Keratinocyte (primary cell): ENCODE measurements at regions not wholly inside any gene's neighbourhood (a gene's known extent, or its start where the extent isn't known, plus 50 kb on each side); places are given as distances from the start of the nearest gene placed in this dataset.

Experiments
- DNase-seq: peaks from one replicate; pipeline ENCODE4 v3.0.0-alpha.2; 2011; ENCODE audit warnings: low read depth, missing footprints, low spot score
- FAIRE-seq: peaks from 2 replicates; lab custom pipeline; 2011; peaks lifted over from hg19 to GRCh38; lab: Jason Lieb, UNC
- H2AFZ ChIP-seq: 2 replicates; pipeline ENCODE4 v1.6.0; 2012; ENCODE audit warnings: low read length, control low read depth, inconsistent platforms; ENCODE audit not compliant: control insufficient read depth
- H3K27ac ChIP-seq: 2 replicates; pipeline ENCODE4 v1.5.1; 2011; ENCODE audit warnings: low read length; ENCODE audit not compliant: control insufficient read depth, insufficient read depth
- H3K27me3 ChIP-seq: 3 replicates; pipeline ENCODE4 v1.6.0; 2011; ENCODE audit warnings: low read length; ENCODE audit not compliant: control insufficient read depth, insufficient read depth; ENCODE audit errors: extremely low read depth
- H3K36me3 ChIP-seq, 2 experiments: 2 replicates in 1 of 2; 3 replicates in 1 of 2; pipeline ENCODE4 v1.5.1; 2011; ENCODE audit warnings: low read length in 2 of 2, mild to moderate bottlenecking in 1 of 2; ENCODE audit not compliant: control insufficient read depth in 2 of 2, insufficient read depth in 2 of 2; ENCODE audit errors: extremely low read depth in 1 of 2
- H3K4me1 ChIP-seq: 3 replicates; pipeline ENCODE4 v1.5.1; 2011; ENCODE audit warnings: low read length; ENCODE audit not compliant: control insufficient read depth, insufficient read depth; ENCODE audit errors: extremely low read depth
- H3K4me2 ChIP-seq: 3 replicates; pipeline ENCODE4 v1.6.0; 2011; ENCODE audit warnings: low read depth, low read length; ENCODE audit not compliant: control insufficient read depth, insufficient read depth; ENCODE audit errors: extremely low read depth
- H3K4me3 ChIP-seq, 3 experiments: fragments of 200-600 bp in 1 of 3; sonication (generic) in 1 of 3; 2 replicates in 2 of 3; 3 replicates in 1 of 3; pipeline ENCODE4 v1.5.1; 2011 to 2016; ENCODE audit warnings: low read length in 3 of 3, mild to moderate bottlenecking in 3 of 3, control low read depth in 2 of 3, inconsistent platforms in 1 of 3, low read depth in 1 of 3, mixed read lengths in 1 of 3, mixed run types in 1 of 3, moderate library complexity in 1 of 3; ENCODE audit not compliant: control insufficient read depth in 2 of 3, insufficient read depth in 2 of 3; ENCODE audit errors: extremely low read depth in 1 of 3
- H3K79me2 ChIP-seq: 2 replicates; pipeline ENCODE4 v1.6.0; 2012; ENCODE audit warnings: low read length; ENCODE audit not compliant: control insufficient read depth, insufficient read depth
- H3K9ac ChIP-seq: 3 replicates; pipeline ENCODE4 v1.6.0; 2011; ENCODE audit warnings: low read length; ENCODE audit not compliant: control insufficient read depth, insufficient read depth; ENCODE audit errors: extremely low read depth
- H3K9me1 ChIP-seq: 3 replicates; pipeline ENCODE4 v1.6.0; 2011; ENCODE audit warnings: low read length; ENCODE audit not compliant: control insufficient read depth, insufficient read depth; ENCODE audit errors: extremely low read depth
- H3K9me3 ChIP-seq: 2 replicates; pipeline ENCODE4 v1.5.1; 2012; ENCODE audit warnings: low read depth, low read length; ENCODE audit not compliant: control insufficient read depth
- H4K20me1 ChIP-seq: 3 replicates; pipeline ENCODE4 v1.6.0; 2011; ENCODE audit warnings: low read length; ENCODE audit not compliant: control insufficient read depth, insufficient read depth; ENCODE audit errors: extremely low read depth
- CTCF ChIP-seq, 3 experiments: IDR thresholded peaks in 1 of 3; conservative IDR thresholded peaks in 1 of 3; optimal IDR thresholded peaks in 1 of 3; 2 replicates in 2 of 3; 3 replicates in 1 of 3; pipeline versions ENCODE3 to v1.5.1; 2011; ENCODE audit warnings: low read length in 3 of 3, mild to moderate bottlenecking in 3 of 3, moderate library complexity in 2 of 3, control low read depth in 1 of 3, inconsistent platforms in 1 of 3; ENCODE audit not compliant: insufficient read depth in 2 of 3; ENCODE audit errors: extremely low read depth in 1 of 3
- EZH2 ChIP-seq: IDR thresholded peaks from one replicate; pipeline ENCODE4 v1.6.1; 2012; ENCODE audit warnings: inconsistent platforms, mild to moderate bottlenecking, low read length, moderate library complexity
- dilution Hi-C: fragments of 300-500 bp; cut with MboI; formaldehyde crosslinking; loops from one replicate; pipeline ENCODE4 v1.7.0; 2020; ENCODE audit warnings: low sequenced_read_pairs; ENCODE audit not compliant: extremely low pct_ligation_motif_present

- Histone ChIP-seq H3K4me1 (no peaks in the 10 kb centered on the region), H3K27me3 (no peaks in the 10 kb centered on the region), H3K79me2 (no peaks in the 10 kb centered on the region), H4K20me1 (no peaks in the 10 kb centered on the region), H3K4me3 (no peak overlapping the region), H3K9ac (no peak overlapping the region), H3K27ac (no peak overlapping the region), H3K9me1 (no peaks in the 10 kb centered on the region), H3K36me3 (no peaks in the 10 kb centered on the region), H3K4me2 (no peak overlapping the region), H3K9me3 (no peaks in the 10 kb centered on the region), H2AFZ (no peak overlapping the region)
- no peak for TF ChIP-seq CTCF (optimal IDR thresholded peaks at IDR 0.05 in 1 of 3, IDR thresholded peaks at IDR 0.05 in 1 of 3, conservative IDR thresholded peaks at IDR 0.05 in 1 of 3; ENCODE audit: extremely low read depth in 1 of 3, insufficient read depth in 2 of 3, low read length in 3 of 3)
- FAIRE-seq: no peak
- dilution Hi-C loops: no loop called here
- no peak for DNase-seq
Observed at GRCh38 chr12:114815026-114815795, 131.2 kb upstream of the TBX3 start.

DNA sequence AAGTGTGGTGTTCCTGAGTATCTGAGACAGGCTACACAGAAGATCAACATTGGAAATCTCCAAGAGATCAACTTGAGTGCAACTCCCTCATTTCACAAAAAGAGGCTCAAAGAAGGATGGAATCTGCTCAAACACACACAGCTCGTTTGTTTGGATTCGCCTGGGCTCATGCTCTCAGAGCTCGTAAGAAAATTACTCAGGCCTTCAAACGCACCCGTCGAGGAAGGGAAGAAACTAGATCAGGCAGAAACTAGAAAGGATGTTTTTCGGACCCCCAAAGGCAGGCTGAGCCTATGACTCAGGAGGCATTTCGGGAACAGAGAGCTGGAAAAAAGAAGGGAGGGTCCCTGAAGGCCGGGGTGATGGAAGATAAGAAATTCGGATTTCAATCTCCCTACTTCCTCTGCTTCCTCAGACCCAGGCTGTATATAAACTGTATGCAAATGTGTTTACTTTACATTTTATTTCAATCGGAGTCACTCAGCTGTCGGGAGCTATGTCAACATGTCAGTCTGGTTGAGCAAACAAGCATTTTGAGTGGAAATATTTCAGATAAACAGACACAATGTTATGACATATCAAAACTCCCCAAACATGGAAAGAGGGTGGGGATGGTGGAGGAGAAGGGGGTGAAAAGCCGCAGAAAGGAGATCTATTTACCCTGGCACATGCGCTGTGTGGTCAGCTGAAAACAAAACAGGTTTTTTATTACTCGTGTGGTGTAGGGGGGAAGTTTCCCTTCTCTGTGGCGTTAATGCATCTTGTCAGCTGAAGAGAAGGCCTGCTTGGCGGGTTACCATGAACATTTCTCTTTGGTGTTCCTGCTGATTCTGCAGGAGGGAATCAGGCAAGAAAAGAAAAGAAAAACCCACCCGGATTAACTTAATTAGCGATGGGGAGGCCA, 129.1 kb upstream of the TBX3 start:
- Histone ChIP-seq H3K27me3 (no peaks in the 10 kb centered on the region), H3K79me2 (no peaks in the 10 kb centered on the region), H3K9me3 (no peaks in the 10 kb centered on the region), H3K4me1 (no peaks in the 10 kb centered on the region), H3K4me3 (no peak overlapping the region), H3K36me3 (no peaks in the 10 kb centered on the region), H3K9ac (no peak overlapping the region), H3K27ac (no peak overlapping the region), H3K9me1 (no peaks in the 10 kb centered on the region), H2AFZ (no peak overlapping the region), H3K4me2 (no peak overlapping the region), H4K20me1 (no peaks in the 10 kb centered on the region)
- FAIRE-seq (no peak), DNase-seq (no peak)
- dilution Hi-C loops: no loop called here
- TF ChIP-seq EZH2 (no peak), CTCF (optimal IDR thresholded peaks at IDR 0.05 in 1 of 3, IDR thresholded peaks at IDR 0.05 in 1 of 3, conservative IDR thresholded peaks at IDR 0.05 in 1 of 3; ENCODE audit: extremely low read depth in 1 of 3, insufficient read depth in 2 of 3, low read length in 3 of 3) (no peak)
